ENCODE measurements at regions not wholly inside any gene's neighbourhood (a gene's known extent, or its start where the extent isn't known, plus 50 kb on each side); places are given as distances from the start of the nearest gene placed in this dataset.

- TF ChIP-seq, protein P1, sequence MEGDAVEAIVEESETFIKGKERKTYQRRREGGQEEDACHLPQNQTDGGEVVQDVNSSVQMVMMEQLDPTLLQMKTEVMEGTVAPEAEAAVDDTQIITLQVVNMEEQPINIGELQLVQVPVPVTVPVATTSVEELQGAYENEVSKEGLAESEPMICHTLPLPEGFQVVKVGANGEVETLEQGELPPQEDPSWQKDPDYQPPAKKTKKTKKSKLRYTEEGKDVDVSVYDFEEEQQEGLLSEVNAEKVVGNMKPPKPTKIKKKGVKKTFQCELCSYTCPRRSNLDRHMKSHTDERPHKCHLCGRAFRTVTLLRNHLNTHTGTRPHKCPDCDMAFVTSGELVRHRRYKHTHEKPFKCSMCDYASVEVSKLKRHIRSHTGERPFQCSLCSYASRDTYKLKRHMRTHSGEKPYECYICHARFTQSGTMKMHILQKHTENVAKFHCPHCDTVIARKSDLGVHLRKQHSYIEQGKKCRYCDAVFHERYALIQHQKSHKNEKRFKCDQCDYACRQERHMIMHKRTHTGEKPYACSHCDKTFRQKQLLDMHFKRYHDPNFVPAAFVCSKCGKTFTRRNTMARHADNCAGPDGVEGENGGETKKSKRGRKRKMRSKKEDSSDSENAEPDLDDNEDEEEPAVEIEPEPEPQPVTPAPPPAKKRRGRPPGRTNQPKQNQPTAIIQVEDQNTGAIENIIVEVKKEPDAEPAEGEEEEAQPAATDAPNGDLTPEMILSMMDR (IDR thresholded peaks at IDR 0.05 in 4 of 5, conservative IDR thresholded peaks at IDR 0.05 in 1 of 5), result no peak
- TF ChIP-seq POLR2A (IDR thresholded peaks at IDR 0.05), result no peak
Observed at GRCh38 chr14:51307551-51307950, 67.5 kb downstream of the TMX1 start.

Measured in gastrocnemius medialis (tissue), 4 donors.